GM11168 (cell line): ENCODE measurements at regions not wholly inside any gene's neighbourhood (a gene's known extent, or its start where the extent isn't known, plus 50 kb on each side); places are given as distances from the start of the nearest gene placed in this dataset.

Experiments used
- in situ Hi-C: fragments of 300-500 bp; cut with MboI; formaldehyde crosslinking; loops from one replicate; pipeline ENCODE4 v1.12.0; 2022; ENCODE audit warnings: low sequenced_read_pairs; ENCODE audit not compliant: unreplicated experiment

GRCh38 chr3:157754451-157754850 is 251.2 kb upstream of the VEPH1 start:
- in situ Hi-C loops, result no loop called here

DNA sequence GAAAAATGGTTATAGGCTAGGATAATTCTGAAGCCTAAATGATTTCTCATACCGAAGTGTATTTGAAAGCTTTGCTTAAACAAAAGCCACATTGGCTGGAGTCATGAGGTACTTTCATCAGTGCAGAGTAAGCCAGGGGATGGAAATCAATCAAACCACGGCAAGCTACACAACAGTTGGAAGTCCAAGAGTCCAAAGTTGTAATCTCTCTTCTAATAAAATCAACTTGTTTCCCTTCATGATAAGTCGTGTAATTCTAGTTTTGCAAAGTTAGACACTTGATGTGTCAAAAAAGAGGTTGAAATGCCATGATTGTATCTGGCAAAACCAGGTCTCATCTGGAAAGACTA is 250.5 kb upstream of the VEPH1 start:
- in situ Hi-C loops, result no loop called here

- in situ Hi-C loops, result no loop called here
These were observed 250.0 kb upstream of the VEPH1 start for GRCh38 chr3:157752956-157753786.

- in situ Hi-C loops, result no loop called here
These were observed 249.3 kb upstream of the VEPH1 start for GRCh38 chr3:157752554-157752953.

- in situ Hi-C loops, result no loop called here
These were observed 248.2 kb upstream of the VEPH1 start for GRCh38 chr3:157751386-157751785.

DNA sequence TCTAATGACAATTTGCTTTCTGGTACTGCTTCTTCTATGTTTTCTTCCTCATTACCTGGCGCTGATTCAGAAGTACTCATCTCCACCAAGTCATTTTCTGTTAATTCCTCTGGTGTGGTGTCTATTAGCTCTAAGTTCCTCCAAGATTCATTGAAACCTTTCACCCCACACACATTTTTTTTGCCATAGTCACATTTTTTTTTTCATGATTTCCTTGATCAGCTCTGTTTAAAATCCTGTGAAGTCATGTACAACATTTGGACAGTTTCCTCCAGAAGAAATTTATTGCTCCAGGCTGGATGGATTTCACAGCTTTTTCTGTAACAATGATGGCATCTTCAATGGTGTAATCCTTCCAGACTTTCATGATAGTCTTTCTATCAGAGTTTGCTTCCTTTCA is 243.2 kb upstream of the VEPH1 start:
- in situ Hi-C loops, result no loop called here

GRCh38 chr3:157741607-157742006 is 238.4 kb upstream of the VEPH1 start:
- in situ Hi-C loops, result no loop called here

- in situ Hi-C loops, result no loop called here
These were observed 235.2 kb upstream of the VEPH1 start for GRCh38 chr3:157738441-157738840.

DNA sequence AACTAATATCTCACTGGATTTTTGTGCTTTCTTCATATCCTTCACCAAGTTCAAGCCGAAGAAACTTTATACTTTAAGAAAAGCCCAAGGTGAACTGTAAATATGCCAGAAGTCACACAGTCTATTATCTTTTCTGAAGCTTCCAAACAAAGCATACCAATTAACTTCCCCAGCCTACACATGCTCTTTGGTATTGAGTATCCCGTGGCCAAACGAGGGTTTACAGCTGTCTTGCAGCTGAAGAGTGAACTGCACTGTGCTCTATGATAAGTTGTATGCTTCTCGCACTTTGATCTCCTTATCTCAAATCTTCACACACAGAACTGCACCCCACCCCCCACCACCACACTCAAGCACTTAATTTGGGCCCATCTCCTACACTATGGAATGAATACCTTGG is 215.6 kb upstream of the VEPH1 start:
- in situ Hi-C loops, result no loop called here

DNA sequence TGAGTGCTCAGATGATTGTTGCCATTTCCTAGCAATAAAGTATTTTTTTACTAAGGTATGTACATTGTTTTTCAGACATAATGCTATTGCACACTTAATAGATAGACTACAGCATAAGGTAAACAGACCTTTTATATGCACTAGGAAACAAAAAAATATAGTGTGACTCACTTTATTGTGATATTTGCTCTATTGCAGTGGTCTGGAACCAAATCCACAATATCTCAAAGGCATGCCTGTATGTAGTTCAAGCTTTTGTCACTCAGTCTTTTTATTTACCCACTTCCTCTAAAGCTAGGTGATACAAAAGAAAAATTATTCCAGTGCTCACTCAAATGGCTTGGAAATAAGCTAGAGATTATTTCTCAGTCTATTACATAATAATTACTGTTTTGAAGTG is 209.9 kb upstream of the VEPH1 start:
- in situ Hi-C loops, result no loop called here

DNA sequence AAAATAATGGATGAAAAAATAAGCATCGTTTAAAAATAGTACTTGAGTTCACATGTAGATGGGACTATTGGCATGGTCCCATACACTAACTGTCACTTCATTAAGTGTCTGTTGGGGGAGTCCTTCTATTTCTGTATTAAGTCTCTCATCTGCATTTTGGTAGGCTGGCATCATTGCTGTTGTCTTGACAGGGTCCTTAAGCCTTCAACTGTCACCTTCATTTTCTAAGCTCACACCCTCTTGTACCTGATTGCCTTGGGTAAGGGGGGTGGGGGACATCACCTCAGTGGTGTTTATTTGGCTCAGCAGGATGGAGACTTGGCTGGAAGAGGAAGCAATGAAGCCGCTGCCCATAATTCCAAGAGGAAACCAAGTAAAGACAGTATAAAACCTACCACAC is 202.0 kb upstream of the VEPH1 start:
- in situ Hi-C loops, result no loop called here

GRCh38 chr3:157700405-157700804 is 197.2 kb upstream of the VEPH1 start:
- in situ Hi-C loops, result no loop called here

- in situ Hi-C loops, result no loop called here
These were observed 192.4 kb upstream of the VEPH1 start for GRCh38 chr3:157695586-157695985.

GRCh38 chr3:157695103-157695502 is 191.9 kb upstream of the VEPH1 start:
- in situ Hi-C loops, result no loop called here

- in situ Hi-C loops, result no loop called here
These were observed 190.5 kb upstream of the VEPH1 start for GRCh38 chr3:157693762-157694161.

DNA sequence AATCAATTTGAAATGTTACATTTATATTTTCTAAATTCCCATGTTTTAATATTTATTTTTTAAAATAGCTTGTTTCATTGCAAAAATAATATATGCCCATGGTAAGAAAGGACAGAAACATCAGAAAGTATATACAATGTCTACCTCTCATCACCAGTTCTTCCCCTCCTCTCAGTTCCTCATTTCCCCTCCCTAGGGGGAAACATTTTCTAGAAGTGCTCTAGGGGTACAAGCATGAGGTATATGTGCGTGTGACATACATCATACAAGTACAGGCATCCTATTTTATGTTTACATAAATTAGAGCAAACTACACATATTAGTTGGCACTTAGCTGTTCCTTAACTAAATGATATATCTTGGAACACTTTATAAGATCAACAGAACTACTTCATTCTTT is 189.3 kb upstream of the VEPH1 start:
- in situ Hi-C loops, result no loop called here

DNA sequence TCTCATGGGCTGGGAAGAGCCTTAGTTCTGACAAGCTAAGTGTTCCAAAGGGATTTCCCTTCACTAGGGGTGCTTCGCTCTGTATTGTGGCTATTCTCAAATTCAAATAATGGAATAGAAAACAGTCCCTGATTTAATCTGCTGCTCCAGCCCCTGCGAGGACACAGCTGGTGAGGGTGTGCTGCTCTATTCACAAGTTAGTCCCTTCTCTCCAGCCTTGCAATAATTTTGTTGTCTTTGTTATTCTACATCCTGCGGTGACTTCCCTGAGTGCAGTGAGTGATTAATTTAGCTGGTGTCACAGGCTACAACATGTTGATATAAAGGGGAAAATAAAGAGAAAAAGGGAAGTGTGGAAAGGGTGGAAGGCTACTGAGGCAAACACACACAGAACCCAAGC is 180.5 kb upstream of the VEPH1 start:
- in situ Hi-C loops, result no loop called here

- in situ Hi-C loops, result no loop called here
These were observed 168.8 kb upstream of the VEPH1 start for GRCh38 chr3:157672061-157672460.

DNA sequence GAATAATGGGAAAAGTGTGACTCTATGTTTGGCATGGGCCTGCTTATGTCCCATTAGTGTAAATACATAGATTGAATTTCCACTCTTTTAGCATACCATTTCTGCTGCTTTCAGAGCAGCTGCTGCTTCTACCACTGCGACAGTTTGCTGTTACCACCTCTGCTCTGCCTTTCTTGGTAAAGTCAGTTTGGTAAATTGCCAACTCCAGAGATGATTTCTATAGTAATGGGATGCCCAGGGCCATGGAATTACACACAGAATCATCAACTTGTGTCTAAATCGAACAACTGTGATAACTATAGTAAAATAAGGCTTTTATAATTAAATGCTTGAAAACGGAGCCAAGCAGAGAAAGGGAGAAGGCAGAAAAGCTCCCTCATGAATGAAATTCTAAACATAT is 168.4 kb upstream of the VEPH1 start:
- in situ Hi-C loops, result no loop called here

DNA sequence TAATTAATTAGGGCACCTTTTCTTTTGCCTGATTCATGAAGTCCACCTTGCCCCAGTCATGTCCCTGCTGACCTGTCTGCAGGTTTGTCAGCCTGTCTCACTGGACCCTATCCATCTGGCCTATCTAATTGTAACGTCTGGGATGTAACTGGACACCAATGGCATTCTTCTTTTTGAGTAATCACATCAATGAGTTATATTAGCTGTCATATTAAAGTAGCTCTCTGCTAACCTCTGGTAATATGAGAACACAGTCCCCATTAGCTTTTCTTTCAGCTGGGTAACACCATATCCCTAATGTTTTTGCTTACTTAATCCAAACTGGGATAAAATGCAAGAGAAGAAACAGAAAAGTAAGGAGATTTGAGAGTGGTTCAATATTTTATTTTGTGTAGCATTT is 166.2 kb upstream of the VEPH1 start:
- in situ Hi-C loops, result no loop called here

GRCh38 chr3:157667493-157667892 is 164.3 kb upstream of the VEPH1 start:
- in situ Hi-C loops, result no loop called here

DNA sequence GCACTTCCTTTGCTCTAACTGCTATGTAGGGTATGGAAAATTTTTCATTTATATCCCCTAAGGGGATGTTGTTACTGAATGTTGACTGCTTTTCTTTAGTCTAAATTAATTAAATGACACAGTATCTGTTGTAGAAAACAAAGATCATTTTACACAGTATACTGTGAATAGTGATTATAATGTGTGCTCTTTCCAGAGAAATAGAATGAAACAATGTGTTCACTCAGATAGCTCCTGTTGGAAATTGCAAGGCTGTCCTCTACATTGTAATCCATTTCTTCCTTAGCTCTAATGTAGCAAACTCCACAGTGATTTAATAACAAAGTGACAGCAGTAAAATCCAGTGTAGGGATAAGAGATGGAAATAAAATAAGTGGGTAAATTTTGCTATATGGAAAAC is 159.0 kb upstream of the VEPH1 start:
- in situ Hi-C loops, result no loop called here

GRCh38 chr3:157660847-157661246 is 157.6 kb upstream of the VEPH1 start:
- in situ Hi-C loops, result no loop called here
